ENCODE measurements at regions not wholly inside any gene's neighbourhood (a gene's known extent, or its start where the extent isn't known, plus 50 kb on each side); places are given as distances from the start of the nearest gene placed in this dataset.

DNA sequence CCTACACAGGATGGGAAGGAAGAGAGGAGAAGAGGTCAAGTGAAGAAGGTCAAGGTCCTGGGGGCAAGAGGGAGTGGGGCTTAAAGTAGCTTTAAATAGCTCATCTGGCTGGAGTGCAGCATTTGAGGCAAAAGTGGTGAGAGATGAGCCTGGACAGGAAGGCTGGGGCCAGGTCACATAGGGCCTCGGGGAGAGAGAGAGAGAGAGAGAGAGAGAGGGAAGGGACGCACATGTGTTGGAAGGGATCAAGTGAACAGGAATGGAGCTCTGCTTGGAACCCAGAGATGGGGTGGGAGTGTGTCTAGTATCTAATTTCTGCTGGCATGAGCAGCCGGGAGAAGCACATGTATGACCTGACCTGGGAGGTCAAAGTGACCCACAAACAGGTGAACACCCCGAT lies 407.5 kb downstream of the MED13L start (continued):
- no peak for TF ChIP-seq POLR2AphosphoS5 (IDR thresholded peaks at IDR 0.05; ENCODE audit: low read depth, low read length)
- TF ChIP-seq HDAC2 (IDR thresholded peaks at IDR 0.05; ENCODE audit: borderline replicate concordance in 1 of 2, low read depth in 2 of 2, low read length in 2 of 2): no peak
- TF ChIP-seq RAD21 (IDR thresholded peaks at IDR 0.05 in 1 of 2, conservative IDR thresholded peaks at IDR 0.05 in 1 of 2; ENCODE audit: low read depth in 2 of 2, low read length in 2 of 2): no peak

Measured in H1 (cell line).